ENCODE measurements at regions not wholly inside any gene's neighbourhood (a gene's known extent, or its start where the extent isn't known, plus 50 kb on each side); places are given as distances from the start of the nearest gene placed in this dataset.
A peak's percentile ranks its signal among the peaks of the same experiment; 100 is the strongest.

- TF ChIP-seq, protein P1, sequence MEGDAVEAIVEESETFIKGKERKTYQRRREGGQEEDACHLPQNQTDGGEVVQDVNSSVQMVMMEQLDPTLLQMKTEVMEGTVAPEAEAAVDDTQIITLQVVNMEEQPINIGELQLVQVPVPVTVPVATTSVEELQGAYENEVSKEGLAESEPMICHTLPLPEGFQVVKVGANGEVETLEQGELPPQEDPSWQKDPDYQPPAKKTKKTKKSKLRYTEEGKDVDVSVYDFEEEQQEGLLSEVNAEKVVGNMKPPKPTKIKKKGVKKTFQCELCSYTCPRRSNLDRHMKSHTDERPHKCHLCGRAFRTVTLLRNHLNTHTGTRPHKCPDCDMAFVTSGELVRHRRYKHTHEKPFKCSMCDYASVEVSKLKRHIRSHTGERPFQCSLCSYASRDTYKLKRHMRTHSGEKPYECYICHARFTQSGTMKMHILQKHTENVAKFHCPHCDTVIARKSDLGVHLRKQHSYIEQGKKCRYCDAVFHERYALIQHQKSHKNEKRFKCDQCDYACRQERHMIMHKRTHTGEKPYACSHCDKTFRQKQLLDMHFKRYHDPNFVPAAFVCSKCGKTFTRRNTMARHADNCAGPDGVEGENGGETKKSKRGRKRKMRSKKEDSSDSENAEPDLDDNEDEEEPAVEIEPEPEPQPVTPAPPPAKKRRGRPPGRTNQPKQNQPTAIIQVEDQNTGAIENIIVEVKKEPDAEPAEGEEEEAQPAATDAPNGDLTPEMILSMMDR (IDR thresholded peaks at IDR 0.05; ENCODE audit: low read depth, low read length, missing control alignments) = no peak
- H3K4me3 ChIP-seq (replicated peaks; ENCODE audit: low read depth, low read length) = no peak overlapping the region
- no peak for DNase-seq (ENCODE audit: extremely low read depth, low read depth)
Observed at GRCh38 chr11:26227883-26228502, 103.9 kb upstream of the ANO3 start.

DNA sequence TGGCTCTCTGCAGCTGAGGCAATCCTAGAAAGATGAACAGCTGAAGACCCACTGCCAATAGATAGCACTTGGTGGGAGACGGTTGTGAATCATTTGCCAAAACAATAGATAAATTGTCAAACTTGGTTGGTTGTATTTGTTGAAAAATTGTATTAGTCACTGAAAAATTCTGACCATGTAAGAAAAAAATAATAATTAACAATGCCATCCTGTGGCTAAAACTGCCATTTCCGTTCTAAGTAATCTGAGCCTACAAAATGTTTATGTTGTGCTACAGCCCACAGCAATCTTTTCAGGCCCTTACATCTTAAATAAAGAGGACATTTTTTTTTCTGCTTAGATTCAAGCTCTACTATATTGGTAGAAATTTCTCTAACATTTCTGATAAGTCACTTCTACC, 103.2 kb upstream of the ANO3 start:
- TF ChIP-seq, protein P1 (IDR thresholded peaks at IDR 0.05; ENCODE audit: low read depth, low read length, missing control alignments) = no peak
- no peak overlapping the region for H3K4me3 ChIP-seq (replicated peaks; ENCODE audit: low read depth, low read length)
- no peak for DNase-seq (ENCODE audit: extremely low read depth, low read depth)

DNA sequence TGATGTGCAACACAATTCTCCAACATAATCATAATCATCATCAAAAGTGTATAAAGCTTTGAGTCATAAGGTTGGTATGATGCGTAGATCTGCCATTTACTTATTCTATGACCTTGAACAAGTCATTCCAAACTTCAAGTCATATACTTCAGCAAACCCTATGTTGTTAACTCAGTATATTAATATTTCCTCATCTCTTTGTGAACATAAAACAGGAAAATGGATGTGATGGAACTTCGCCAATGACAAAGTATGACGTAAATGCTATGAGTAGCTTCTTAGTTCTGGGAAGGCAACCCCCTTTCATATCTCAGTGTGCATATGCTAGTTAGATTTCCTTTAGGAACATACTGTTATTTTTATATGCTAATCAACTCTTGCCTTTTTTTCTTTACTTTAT, 102.7 kb upstream of the ANO3 start:
- DNase-seq (ENCODE audit: extremely low read depth, low read depth) = peak; percentile 51
- TF ChIP-seq, protein P1 (IDR thresholded peaks at IDR 0.05; ENCODE audit: low read depth, low read length, missing control alignments) = no peak
- no peak overlapping the region for H3K4me3 ChIP-seq (replicated peaks; ENCODE audit: low read depth, low read length)

GRCh38 chr11:26229981-26230380, 101.9 kb upstream of the ANO3 start:
- TF ChIP-seq, protein P1 (IDR thresholded peaks at IDR 0.05; ENCODE audit: low read depth, low read length, missing control alignments) = no peak
- no peak overlapping the region for H3K4me3 ChIP-seq (replicated peaks; ENCODE audit: low read depth, low read length)
- no peak for DNase-seq (ENCODE audit: extremely low read depth, low read depth)

DNA sequence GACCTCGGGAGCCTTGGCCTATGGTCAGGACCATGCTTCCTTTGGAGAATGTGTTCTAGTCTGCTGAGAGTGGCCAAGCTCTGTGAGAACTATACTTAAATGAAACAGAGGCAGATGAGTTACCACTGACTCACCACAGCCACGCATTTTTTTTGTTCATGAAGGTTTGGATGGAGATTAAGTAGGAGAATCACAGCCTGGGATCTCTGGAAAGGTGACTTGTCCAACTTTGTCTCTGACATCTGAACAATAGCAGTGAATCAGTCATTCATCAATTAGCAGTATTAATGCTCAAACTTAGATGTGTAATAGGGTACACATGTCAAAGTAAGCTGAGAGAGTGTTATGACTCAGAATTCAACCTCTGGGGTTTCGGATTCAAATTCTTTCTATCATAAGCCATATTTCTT, 100.7 kb upstream of the ANO3 start:
- TF ChIP-seq, protein P1 (IDR thresholded peaks at IDR 0.05; ENCODE audit: low read depth, low read length, missing control alignments) = no peak
- DNase-seq (ENCODE audit: extremely low read depth, low read depth) = peak; percentile 32

GRCh38 chr11:26234451-26234850, 97.5 kb upstream of the ANO3 start:
- TF ChIP-seq, protein P1 (IDR thresholded peaks at IDR 0.05; ENCODE audit: low read depth, low read length, missing control alignments) = no peak
- H3K4me3 ChIP-seq (replicated peaks; ENCODE audit: low read depth, low read length) = no peak overlapping the region

More for the DNA sequence above, 100.7 kb upstream of the ANO3 start:
- H3K4me3 ChIP-seq (replicated peaks; ENCODE audit: low read depth, low read length) = no peak overlapping the region

DNA sequence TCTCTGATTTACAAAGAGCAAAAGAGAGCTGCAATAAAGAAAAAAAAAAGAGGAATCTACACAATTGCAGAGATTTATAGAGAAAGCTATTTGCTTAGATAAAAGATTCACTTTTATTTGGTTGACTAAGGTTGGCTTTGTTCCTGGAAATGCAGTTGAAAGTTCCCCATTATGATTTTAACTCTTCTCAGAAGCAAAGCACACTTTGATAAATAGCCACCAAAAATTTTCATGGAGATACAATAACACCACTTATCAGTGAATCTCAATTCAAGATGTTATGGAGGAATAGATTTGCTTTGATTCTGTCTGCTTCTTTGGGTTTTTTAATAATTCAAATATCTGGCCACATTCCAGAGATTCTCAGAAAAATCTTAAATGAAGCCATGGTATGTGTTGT, 88.5 kb upstream of the ANO3 start:
- H3K4me3 ChIP-seq (replicated peaks; ENCODE audit: low read depth, low read length) = no peak overlapping the region
- TF ChIP-seq, protein P1 (IDR thresholded peaks at IDR 0.05; ENCODE audit: low read depth, low read length, missing control alignments) = no peak
- DNase-seq (ENCODE audit: extremely low read depth, low read depth) = no peak

More at GRCh38 chr11:26234451-26234850, 97.5 kb upstream of the ANO3 start:
- DNase-seq (ENCODE audit: extremely low read depth, low read depth) = no peak

All from HFF-Myc (cell line).